Activated gamma-delta T cell (primary cell): ENCODE measurements at regions not wholly inside any gene's neighbourhood (a gene's known extent, or its start where the extent isn't known, plus 50 kb on each side); places are given as distances from the start of the nearest gene placed in this dataset.
"Not testable (repeated sequence)": the region's sequence is repeated elsewhere in the genome, so short reads cannot be mapped to it uniquely, and the experiment has no call there.

Experiments used
- DNase-seq: peaks from one replicate; lab custom pipeline; 2025; lab: John Stamatoyannopoulos, UW

- no peak for DNase-seq
Observed at GRCh38 chr10:36050763-36051499, 408.8 kb upstream of the FZD8 start.

GRCh38 chr10:36048780-36049179 lies 406.7 kb upstream of the FZD8 start:
- DNase-seq: no peak

GRCh38 chr10:36048236-36048635 lies 406.1 kb upstream of the FZD8 start:
- no peak for DNase-seq

- no peak for DNase-seq
Observed at GRCh38 chr10:36042135-36042534, 400.0 kb upstream of the FZD8 start.

- DNase-seq: no peak
Observed at GRCh38 chr10:36038316-36038955, 396.3 kb upstream of the FZD8 start.

GRCh38 chr10:36036137-36036536 lies 394.0 kb upstream of the FZD8 start:
- DNase-seq: no peak

- DNase-seq: no peak
Observed at GRCh38 chr10:36033808-36034207, 391.7 kb upstream of the FZD8 start.

GRCh38 chr10:36030516-36030915 lies 388.4 kb upstream of the FZD8 start:
- no peak for DNase-seq

- no peak for DNase-seq
Observed at GRCh38 chr10:36026656-36027390, 384.7 kb upstream of the FZD8 start.

GRCh38 chr10:36026081-36026480 lies 384.0 kb upstream of the FZD8 start:
- no peak for DNase-seq

- no peak for DNase-seq
Observed at GRCh38 chr10:36023939-36024338, 381.8 kb upstream of the FZD8 start.

GRCh38 chr10:36021096-36021495 lies 379.0 kb upstream of the FZD8 start:
- no peak for DNase-seq

- DNase-seq: no peak
Observed at GRCh38 chr10:36019749-36020148, 377.7 kb upstream of the FZD8 start.

GRCh38 chr10:36018996-36019395 lies 376.9 kb upstream of the FZD8 start:
- no peak for DNase-seq

- DNase-seq: no peak
Observed at GRCh38 chr10:36017137-36017536, 375.0 kb upstream of the FZD8 start.

GRCh38 chr10:36007369-36007768 lies 365.3 kb upstream of the FZD8 start:
- no peak for DNase-seq

GRCh38 chr10:36003688-36004087 lies 361.6 kb upstream of the FZD8 start:
- DNase-seq: no peak

GRCh38 chr10:36003031-36003600 lies 361.0 kb upstream of the FZD8 start:
- no peak for DNase-seq

GRCh38 chr10:36002445-36002844 lies 360.3 kb upstream of the FZD8 start:
- DNase-seq: no peak

GRCh38 chr10:36000754-36001153 lies 358.7 kb upstream of the FZD8 start:
- DNase-seq: not testable (repeated sequence)

GRCh38 chr10:35998026-35998425 lies 355.9 kb upstream of the FZD8 start:
- no peak for DNase-seq

- no peak for DNase-seq
Observed at GRCh38 chr10:35995485-35995884, 353.4 kb upstream of the FZD8 start.
